ENCODE measurements at regions not wholly inside any gene's neighbourhood (a gene's known extent, or its start where the extent isn't known, plus 50 kb on each side); places are given as distances from the start of the nearest gene placed in this dataset.

- no peak for TF ChIP-seq GATA3 (IDR thresholded peaks at IDR 0.05; ENCODE audit: low read depth, low read length)
- TF ChIP-seq GATA2 (IDR thresholded peaks at IDR 0.05; ENCODE audit: low read depth, low read length), result no peak
These were observed 197.2 kb upstream of the SLC10A2 start for GRCh38 chr13:103263448-103263847.

All from SH-SY5Y (cell line).